ENCODE measurements at regions not wholly inside any gene's neighbourhood (a gene's known extent, or its start where the extent isn't known, plus 50 kb on each side); places are given as distances from the start of the nearest gene placed in this dataset.
A peak's percentile ranks its signal among the peaks of the same experiment; 100 is the strongest.

GRCh38 chrX:2614911-2615310 lies 76.2 kb upstream of the CD99 start (continued):
- TF ChIP-seq CHD7 (IDR thresholded peaks at IDR 0.05; ENCODE audit: insufficient replicate concordance, low read length) (no peak), ZNF274 (IDR thresholded peaks at IDR 0.05; ENCODE audit: borderline replicate concordance, extremely low read depth, low read length) (no peak), NRF1 (IDR thresholded peaks at IDR 0.05; ENCODE audit: low read depth, low read length) (no peak), EZH2 (IDR thresholded peaks at IDR 0.05; ENCODE audit: low read depth, low read length, severe bottlenecking) (no peak), CHD1 (IDR thresholded peaks at IDR 0.05; ENCODE audit: low read depth, low read length) (no peak), TEAD4 (IDR thresholded peaks at IDR 0.05; ENCODE audit: low read depth, low read length) (0 out of 2 replicates have a peak, but pooled peaks have one; percentile 48), GTF2F1 (IDR thresholded peaks at IDR 0.05; ENCODE audit: borderline replicate concordance, low read depth, low read length) (no peak), HDAC6 (IDR thresholded peaks at IDR 0.05; ENCODE audit: low read depth, low read length) (no peak), NANOG (IDR thresholded peaks at IDR 0.05; ENCODE audit: insufficient read depth, low read depth, low read length, poor library complexity, severe bottlenecking) (no peak), ASH2L (IDR thresholded peaks at IDR 0.05; ENCODE audit: low read length) (no peak), CBX5 (IDR thresholded peaks at IDR 0.05; ENCODE audit: low read depth, low read length) (no peak), SP1 (IDR thresholded peaks at IDR 0.05; ENCODE audit: low read depth, low read length) (no peak), SP2 (IDR thresholded peaks at IDR 0.05; ENCODE audit: low read length) (no peak)
